Esophagus (tissue), 2 donors: ENCODE measurements at regions not wholly inside any gene's neighbourhood (a gene's known extent, or its start where the extent isn't known, plus 50 kb on each side); places are given as distances from the start of the nearest gene placed in this dataset.

ENCODE experiments used
- H3K27ac ChIP-seq, 2 donors: one replicate each; pipeline ENCODE4 v1.5.1; 2013; ENCODE audit warnings: low read depth in 2 of 2, mild to moderate bottlenecking in 2 of 2, inconsistent platforms in 1 of 2, low read length in 1 of 2, moderate library complexity in 1 of 2
- H3K27me3 ChIP-seq, 2 donors: one replicate each; pipeline ENCODE4 v1.6.1; 2013; ENCODE audit warnings: low read length in 2 of 2, control low read depth in 1 of 2, mild to moderate bottlenecking in 1 of 2; ENCODE audit not compliant: insufficient read depth in 2 of 2, control insufficient read depth in 1 of 2
- H3K36me3 ChIP-seq, 2 donors: one replicate each; pipeline ENCODE4 v1.6.1; 2013; ENCODE audit warnings: low read length in 1 of 2; ENCODE audit not compliant: control insufficient read depth in 2 of 2, insufficient read depth in 2 of 2
- H3K4me1 ChIP-seq, 2 donors: one replicate each; pipeline ENCODE4 v1.6.1; 2013; ENCODE audit warnings: low read length in 1 of 2; ENCODE audit not compliant: control insufficient read depth in 2 of 2, insufficient read depth in 2 of 2
- H3K4me3 ChIP-seq, 2 donors: one replicate each; pipeline ENCODE4 v1.5.1; 2013; ENCODE audit warnings: low read length in 2 of 2, mild to moderate bottlenecking in 2 of 2, low read depth in 1 of 2, moderate library complexity in 1 of 2
- H3K9me3 ChIP-seq, 2 donors: one replicate each; pipeline ENCODE4 v1.6.1; 2013; ENCODE audit warnings: mild to moderate bottlenecking in 2 of 2, low read depth in 1 of 2, low read length in 1 of 2, moderate library complexity in 1 of 2; ENCODE audit not compliant: control insufficient read depth in 2 of 2, insufficient read depth in 1 of 2
- WGBS, 2 donors: extraction: QIAGEN DNeasy Blood & Tissue Kit; methylation state at CpG; one replicate each; pipeline ENCODE4 v1.1.7; 2013; 5-methylcytosine and 5-hydroxymethylcytosine counted together
- donor health status: healthy with polysubstance abuse.
- donor health status: Bipolar disorder and iron deficiency.

GRCh38 chr3:78004571-78004970, 964.7 kb downstream of the ROBO2 start:
- Histone ChIP-seq H3K27ac (no peak overlapping the region), H3K4me1 (no peaks in the 10 kb centered on the region), H3K27me3 (no peaks in the 10 kb centered on the region), H3K4me3 (no peak overlapping the region), H3K36me3 (no peaks in the 10 kb centered on the region), H3K9me3 (peaks cover 4 to 7% of the 10 kb centered on the region in 2 donors)
- 60% methylated on average over 2 of the region's 2 CpGs for WGBS, 2 donors

GRCh38 chr3:78013653-78014052, 973.8 kb downstream of the ROBO2 start:
- no peaks in the 10 kb centered on the region for H3K36me3 ChIP-seq
- no peaks in the 10 kb centered on the region for H3K4me1 ChIP-seq
- H3K4me3 ChIP-seq = no peak overlapping the region
- no peaks in the 10 kb centered on the region for H3K27me3 ChIP-seq
- H3K9me3 ChIP-seq = no peaks in the 10 kb centered on the region
- 79 to 85% methylated on average over 1 of the region's 1 CpG for WGBS, 2 donors
- H3K27ac ChIP-seq = no peak overlapping the region

DNA sequence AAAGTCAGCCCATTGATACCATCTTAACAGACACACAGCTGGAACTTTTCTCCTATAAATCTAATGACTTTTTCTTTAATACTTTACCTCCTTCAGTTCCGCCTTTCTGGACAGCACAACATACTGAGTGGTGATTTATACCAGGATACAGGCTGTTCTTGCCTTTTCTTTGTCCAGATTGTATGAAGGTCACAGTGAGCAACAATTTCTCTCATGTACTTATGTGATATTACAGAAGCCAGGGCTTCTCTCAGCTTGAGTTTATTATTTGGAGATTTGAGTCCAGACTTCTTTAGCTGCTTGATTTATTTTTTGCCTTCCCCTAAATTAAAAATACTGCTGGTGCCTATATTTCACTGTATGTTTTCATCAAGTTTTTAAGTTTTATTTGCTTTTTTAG, 976.0 kb downstream of the ROBO2 start:
- no peaks in the 10 kb centered on the region for H3K27me3 ChIP-seq
- no peaks in the 10 kb centered on the region for H3K4me1 ChIP-seq
- H3K36me3 ChIP-seq = no peaks in the 10 kb centered on the region
- WGBS, 2 donors = 71 to 82% methylated on average over 1 of the region's 1 CpG
- H3K9me3 ChIP-seq = no peaks in the 10 kb centered on the region
- H3K4me3 ChIP-seq = no peak overlapping the region
- H3K27ac ChIP-seq = no peak overlapping the region

- H3K27ac ChIP-seq = no peak overlapping the region
- no peaks in the 10 kb centered on the region for H3K36me3 ChIP-seq
- 73 to 82% methylated on average over 3 of the region's 3 CpGs for WGBS, 2 donors
- no peak overlapping the region for H3K4me3 ChIP-seq
- H3K9me3 ChIP-seq = no peaks in the 10 kb centered on the region
- no peaks in the 10 kb centered on the region for H3K27me3 ChIP-seq
- H3K4me1 ChIP-seq = no peaks in the 10 kb centered on the region
Observed at GRCh38 chr3:78021710-78022109, 981.8 kb downstream of the ROBO2 start.

- 61 to 69% methylated on average over 5 of the region's 5 CpGs for WGBS, 2 donors
- Histone ChIP-seq H3K36me3 (no peaks in the 10 kb centered on the region), H3K9me3 (no peaks in the 10 kb centered on the region), H3K27ac (no peak overlapping the region), H3K4me1 (no peaks in the 10 kb centered on the region), H3K27me3 (no peaks in the 10 kb centered on the region), H3K4me3 (no peak overlapping the region)
Observed at GRCh38 chr3:78022232-78022631, 982.3 kb downstream of the ROBO2 start.

DNA sequence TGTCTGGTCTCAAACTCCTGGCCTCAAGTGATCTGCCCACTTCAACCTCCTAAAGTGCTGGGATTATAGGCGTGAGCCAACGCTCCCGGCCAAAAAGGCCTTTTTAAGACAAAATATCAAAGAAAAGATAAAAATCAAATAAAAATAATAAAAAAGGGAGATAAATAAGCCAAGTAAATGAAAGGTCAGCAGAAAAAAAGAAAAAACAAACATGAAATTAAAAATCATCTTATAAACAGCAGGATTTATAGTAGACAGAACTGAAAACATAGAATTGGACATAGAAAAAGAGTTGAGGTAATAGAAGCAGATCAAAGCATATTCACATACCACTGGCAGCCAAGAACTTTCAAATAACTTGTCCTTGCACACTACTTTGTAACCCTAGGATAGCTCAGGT, 983.4 kb downstream of the ROBO2 start:
- Histone ChIP-seq H3K27ac (no peak overlapping the region), H3K27me3 (no peaks in the 10 kb centered on the region), H3K4me1 (no peaks in the 10 kb centered on the region), H3K9me3 (no peaks in the 10 kb centered on the region), H3K4me3 (no peak overlapping the region), H3K36me3 (no peaks in the 10 kb centered on the region)
- 96 to 97% methylated on average over 3 of the region's 3 CpGs for WGBS, 2 donors

DNA sequence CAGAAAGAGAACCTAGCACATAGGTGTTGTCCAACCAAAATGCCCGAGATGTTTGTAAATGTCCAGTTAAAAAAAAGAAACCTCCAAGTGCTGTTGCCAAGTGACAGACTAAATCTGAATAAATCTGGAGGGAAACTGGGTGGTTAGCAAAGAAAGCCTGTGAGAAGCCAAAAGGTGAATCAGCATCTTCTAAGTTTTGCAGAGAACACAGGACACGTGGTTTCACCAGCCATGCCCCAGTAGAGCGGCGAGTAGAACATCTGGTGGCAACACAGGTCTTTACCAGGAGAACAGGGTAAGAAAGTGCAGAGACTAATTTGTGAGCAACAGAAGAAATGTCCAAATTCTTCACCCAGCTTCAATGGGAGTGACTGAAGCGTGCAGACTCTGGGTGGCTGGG, 986.0 kb downstream of the ROBO2 start:
- H3K9me3 ChIP-seq = peaks cover 3 to 4% of the 10 kb centered on the region in 2 donors
- H3K27me3 ChIP-seq = no peaks in the 10 kb centered on the region
- no peak overlapping the region for H3K27ac ChIP-seq
- no peaks in the 10 kb centered on the region for H3K4me1 ChIP-seq
- no peaks in the 10 kb centered on the region for H3K36me3 ChIP-seq
- 68 to 87% methylated on average over 5 of the region's 5 CpGs for WGBS, 2 donors
- no peak overlapping the region for H3K4me3 ChIP-seq

- H3K27ac ChIP-seq = no peak overlapping the region
- no peaks in the 10 kb centered on the region for H3K27me3 ChIP-seq
- H3K4me1 ChIP-seq = no peaks in the 10 kb centered on the region
- no peak overlapping the region for H3K4me3 ChIP-seq
- 77 to 92% methylated on average over 1 of the region's 1 CpG for WGBS, 2 donors
- peaks cover 3 to 4% of the 10 kb centered on the region in 2 donors for H3K9me3 ChIP-seq
- no peaks in the 10 kb centered on the region for H3K36me3 ChIP-seq
Observed at GRCh38 chr3:78026318-78026828, 986.5 kb downstream of the ROBO2 start.

DNA sequence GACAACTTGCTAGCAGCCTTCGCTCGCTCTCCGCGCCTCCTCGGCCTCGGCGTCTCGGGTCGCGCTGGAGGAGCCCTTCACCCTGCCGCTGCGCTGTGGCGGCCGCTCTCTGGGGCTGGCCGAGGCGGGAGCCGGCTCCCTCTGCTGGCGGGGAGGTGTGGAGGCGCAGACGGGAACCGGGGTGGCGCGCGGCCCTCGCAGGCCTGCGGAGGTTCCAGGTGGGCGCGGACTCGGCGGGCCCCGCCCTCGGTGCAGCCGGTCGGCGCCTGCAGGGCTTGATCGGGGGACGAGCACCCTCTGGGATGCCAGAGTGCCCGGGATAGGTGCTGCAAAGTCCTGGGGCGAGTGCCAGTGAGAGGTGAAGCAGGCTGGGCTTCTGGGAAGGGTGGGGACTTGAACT, 989.9 kb downstream of the ROBO2 start:
- no peaks in the 10 kb centered on the region for H3K27me3 ChIP-seq
- H3K27ac ChIP-seq = no peak overlapping the region
- H3K36me3 ChIP-seq = no peaks in the 10 kb centered on the region
- H3K9me3 ChIP-seq = peaks cover 3 to 4% of the 10 kb centered on the region in 2 donors
- H3K4me1 ChIP-seq = no peaks in the 10 kb centered on the region
- H3K4me3 ChIP-seq = no peak overlapping the region
- WGBS, 2 donors = 93 to 97% methylated on average over 38 to 39 of the region's 39 CpGs

- H3K4me1 ChIP-seq = no peaks in the 10 kb centered on the region
- 31 to 44% methylated on average over 7 of the region's 7 CpGs for WGBS, 2 donors
- H3K27me3 ChIP-seq = no peaks in the 10 kb centered on the region
- H3K9me3 ChIP-seq = no peaks in the 10 kb centered on the region
- H3K27ac ChIP-seq = no peak overlapping the region
- no peak overlapping the region for H3K4me3 ChIP-seq
- no peaks in the 10 kb centered on the region for H3K36me3 ChIP-seq
Observed at GRCh38 chr3:78035131-78035641, 995.3 kb downstream of the ROBO2 start.
